Middle frontal gyrus (tissue), 1 donor: ENCODE measurements at regions not wholly inside any gene's neighbourhood (a gene's known extent, or its start where the extent isn't known, plus 50 kb on each side); places are given as distances from the start of the nearest gene placed in this dataset.
"Not testable (repeated sequence)": the region's sequence is repeated elsewhere in the genome, so short reads cannot be mapped to it uniquely, and the experiment has no call there.

ENCODE experiments used
- DNase-seq: peaks from one replicate; pipeline ENCODE4 v3.0.0-alpha.2; 2015; ENCODE audit warnings: low spot score; ENCODE audit errors: extremely low spot score

GRCh38 chr6:101013612-101014195, 132.6 kb upstream of the ASCC3 start:
- DNase-seq = no peak

GRCh38 chr6:101015541-101015940, 134.4 kb upstream of the ASCC3 start:
- DNase-seq = no peak

GRCh38 chr6:101016163-101016562, 135.0 kb upstream of the ASCC3 start:
- no peak for DNase-seq

- no peak for DNase-seq
Measured at GRCh38 chr6:101018157-101018556, 137.0 kb upstream of the ASCC3 start.

- no peak for DNase-seq
Measured at GRCh38 chr6:101021504-101021903, 140.4 kb upstream of the ASCC3 start.

- DNase-seq = no peak
Measured at GRCh38 chr6:101042966-101043365, 161.8 kb upstream of the ASCC3 start.

- no peak for DNase-seq
Measured at GRCh38 chr6:101058296-101058695, 177.2 kb upstream of the ASCC3 start.

- DNase-seq = no peak
Measured at GRCh38 chr6:101066481-101066880, 185.4 kb upstream of the ASCC3 start.

GRCh38 chr6:101069191-101069795, 188.2 kb upstream of the ASCC3 start:
- no peak for DNase-seq

GRCh38 chr6:101070044-101070608, 189.0 kb upstream of the ASCC3 start:
- DNase-seq = no peak

- no peak for DNase-seq
Measured at GRCh38 chr6:101077344-101077743, 196.2 kb upstream of the ASCC3 start.

GRCh38 chr6:101079696-101080270, 198.7 kb upstream of the ASCC3 start:
- DNase-seq = no peak

- DNase-seq = no peak
Measured at GRCh38 chr6:101080597-101080996, 199.5 kb upstream of the ASCC3 start.

GRCh38 chr6:101083533-101084175, 202.5 kb upstream of the ASCC3 start:
- DNase-seq = no peak

- DNase-seq = no peak
Measured at GRCh38 chr6:101085327-101085726, 204.2 kb upstream of the ASCC3 start.

- DNase-seq = no peak
Measured at GRCh38 chr6:101086473-101086872, 205.3 kb upstream of the ASCC3 start.

GRCh38 chr6:101088594-101088993, 207.5 kb upstream of the ASCC3 start:
- no peak for DNase-seq

- no peak for DNase-seq
Measured at GRCh38 chr6:101089640-101090039, 208.5 kb upstream of the ASCC3 start.

GRCh38 chr6:101090281-101090680, 209.2 kb upstream of the ASCC3 start:
- no peak for DNase-seq

- not testable (repeated sequence) for DNase-seq
Measured at GRCh38 chr6:101098605-101099004, 217.5 kb upstream of the ASCC3 start.

- DNase-seq = no peak
Measured at GRCh38 chr6:101102702-101103101, 221.6 kb upstream of the ASCC3 start.

- DNase-seq = no peak
Measured at GRCh38 chr6:101108286-101108685, 227.2 kb upstream of the ASCC3 start.
